Renal cortex interstitium (tissue), 11 donors: ENCODE measurements at regions not wholly inside any gene's neighbourhood (a gene's known extent, or its start where the extent isn't known, plus 50 kb on each side); places are given as distances from the start of the nearest gene placed in this dataset.
A peak's percentile ranks its signal among the peaks of the same experiment; 100 is the strongest.

Source experiments
- DNase-seq, 11 donors: peaks; one replicate each; pipeline ENCODE4 v3.0.0-alpha.2; 2013; ENCODE audit warnings: low read depth in 9 of 11, low spot score in 4 of 11; ENCODE audit errors: extremely low read depth in 1 of 11

- DNase-seq = peak in 1 of 11 donors; percentile 28
Observed at GRCh38 chr3:76872999-76873398, 166.9 kb upstream of the ROBO2 start.

GRCh38 chr3:76873532-76874242 is 166.2 kb upstream of the ROBO2 start:
- peak in 5 of 11 donors; percentile 5 to 50 (median 20) for DNase-seq

- DNase-seq = no peak
Observed at GRCh38 chr3:76879959-76880358, 159.9 kb upstream of the ROBO2 start.

GRCh38 chr3:76886761-76887500 is 153.0 kb upstream of the ROBO2 start:
- no peak for DNase-seq

GRCh38 chr3:76888856-76889255 is 151.0 kb upstream of the ROBO2 start:
- DNase-seq = no peak

- DNase-seq = no peak
Observed at GRCh38 chr3:76889911-76890310, 150.0 kb upstream of the ROBO2 start.

GRCh38 chr3:76897076-76897475 is 142.8 kb upstream of the ROBO2 start:
- DNase-seq = no peak

- DNase-seq = no peak
Observed at GRCh38 chr3:76900596-76900995, 139.3 kb upstream of the ROBO2 start.

GRCh38 chr3:76908156-76908555 is 131.7 kb upstream of the ROBO2 start:
- no peak for DNase-seq

GRCh38 chr3:76912841-76913383 is 127.0 kb upstream of the ROBO2 start:
- DNase-seq = peak; percentile 29 to 64 (median 43)

- no peak for DNase-seq
Observed at GRCh38 chr3:76917436-76917835, 122.5 kb upstream of the ROBO2 start.

GRCh38 chr3:76920511-76920910 is 119.4 kb upstream of the ROBO2 start:
- no peak for DNase-seq

GRCh38 chr3:76923485-76923884 is 116.4 kb upstream of the ROBO2 start:
- DNase-seq = no peak

- DNase-seq = no peak
Observed at GRCh38 chr3:76930712-76931111, 109.2 kb upstream of the ROBO2 start.

GRCh38 chr3:76933245-76933644 is 106.7 kb upstream of the ROBO2 start:
- DNase-seq = no peak

- DNase-seq = no peak
Observed at GRCh38 chr3:76938962-76939361, 100.9 kb upstream of the ROBO2 start.

GRCh38 chr3:76940181-76940770 is 99.6 kb upstream of the ROBO2 start:
- DNase-seq = no peak

- no peak for DNase-seq
Observed at GRCh38 chr3:76941376-76941775, 98.5 kb upstream of the ROBO2 start.

GRCh38 chr3:76942101-76942500 is 97.8 kb upstream of the ROBO2 start:
- no peak for DNase-seq

- DNase-seq = no peak
Observed at GRCh38 chr3:76943058-76943457, 96.8 kb upstream of the ROBO2 start.
